GM18502 (cell line): ENCODE measurements at regions not wholly inside any gene's neighbourhood (a gene's known extent, or its start where the extent isn't known, plus 50 kb on each side); places are given as distances from the start of the nearest gene placed in this dataset.

Source experiments
- ATAC-seq: cut with Tn5 transposase; IDR thresholded peaks from one replicate; pipeline ENCODE4 v1.9.1; 2021; ENCODE audit warnings: mild to moderate bottlenecking; ENCODE audit not compliant: unreplicated experiment, poor library complexity

GRCh38 chr12:115726691-115727090, 550.8 kb downstream of the MED13L start:
- ATAC-seq, result no peak

GRCh38 chr12:115722181-115722580, 555.3 kb downstream of the MED13L start:
- ATAC-seq, result no peak

- ATAC-seq, result no peak
These were observed 560.9 kb downstream of the MED13L start for GRCh38 chr12:115716551-115716950.

- no peak for ATAC-seq
These were observed 564.8 kb downstream of the MED13L start for GRCh38 chr12:115712676-115713075.

GRCh38 chr12:115710104-115710564, 567.4 kb downstream of the MED13L start:
- no peak for ATAC-seq

GRCh38 chr12:115709540-115710011, 567.9 kb downstream of the MED13L start:
- no peak for ATAC-seq

- ATAC-seq, result no peak
These were observed 568.7 kb downstream of the MED13L start for GRCh38 chr12:115708801-115709200.

GRCh38 chr12:115700896-115701465, 576.5 kb downstream of the MED13L start:
- no peak for ATAC-seq

- no peak for ATAC-seq
These were observed 577.4 kb downstream of the MED13L start for GRCh38 chr12:115700081-115700480.

GRCh38 chr12:115698257-115698656, 579.2 kb downstream of the MED13L start:
- ATAC-seq, result no peak

- no peak for ATAC-seq
These were observed 580.2 kb downstream of the MED13L start for GRCh38 chr12:115697340-115697739.

GRCh38 chr12:115694564-115694963, 582.9 kb downstream of the MED13L start:
- ATAC-seq, result no peak

GRCh38 chr12:115693970-115694369, 583.5 kb downstream of the MED13L start:
- ATAC-seq, result no peak

GRCh38 chr12:115691123-115691522, 586.4 kb downstream of the MED13L start:
- ATAC-seq, result no peak

- ATAC-seq, result no peak
These were observed 590.4 kb downstream of the MED13L start for GRCh38 chr12:115687094-115687493.

- ATAC-seq, result no peak
These were observed 594.2 kb downstream of the MED13L start for GRCh38 chr12:115683240-115683780.

- ATAC-seq, result no peak
These were observed 596.5 kb downstream of the MED13L start for GRCh38 chr12:115680967-115681366.

- no peak for ATAC-seq
These were observed 604.9 kb downstream of the MED13L start for GRCh38 chr12:115672506-115673080.

- no peak for ATAC-seq
These were observed 605.4 kb downstream of the MED13L start for GRCh38 chr12:115672086-115672485.

GRCh38 chr12:115670869-115671268, 606.6 kb downstream of the MED13L start:
- ATAC-seq, result no peak

GRCh38 chr12:115667116-115667515, 610.4 kb downstream of the MED13L start:
- no peak for ATAC-seq

- no peak for ATAC-seq
These were observed 611.3 kb downstream of the MED13L start for GRCh38 chr12:115666168-115666567.
